ENCODE measurements at regions not wholly inside any gene's neighbourhood (a gene's known extent, or its start where the extent isn't known, plus 50 kb on each side); places are given as distances from the start of the nearest gene placed in this dataset.

DNA sequence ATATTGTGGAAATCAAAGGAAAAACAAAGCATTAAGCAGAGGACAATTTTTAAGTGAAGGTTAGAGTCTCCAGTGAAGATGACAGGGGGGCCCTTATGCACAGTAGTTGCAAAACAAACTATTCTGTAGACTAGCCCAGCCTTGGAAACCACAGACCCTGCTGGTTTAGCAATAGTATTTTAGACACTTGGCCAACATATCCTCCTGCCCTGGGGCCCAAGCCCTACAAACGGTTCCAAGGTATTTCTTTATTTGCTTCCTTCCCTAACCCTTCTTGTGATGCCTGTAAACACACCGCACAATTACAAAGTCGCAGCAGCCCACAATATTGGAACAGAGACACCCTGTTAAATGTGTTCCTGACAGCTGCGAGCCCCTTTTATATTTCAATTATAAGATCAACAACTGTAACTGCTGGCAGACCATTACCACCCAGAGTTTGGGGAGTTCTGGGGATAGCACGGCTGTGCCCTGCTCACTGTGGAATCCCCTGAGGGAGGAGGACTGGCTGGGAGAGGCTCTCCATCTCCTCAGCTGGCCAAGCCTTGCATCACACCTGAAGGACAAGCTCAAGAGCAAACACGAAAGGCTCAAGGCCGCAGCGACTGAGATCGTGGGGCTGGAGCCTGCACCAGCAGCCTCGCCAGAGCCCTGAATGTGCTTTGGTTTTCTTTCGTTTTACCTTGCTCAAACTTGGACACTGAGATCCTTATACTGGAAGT lies 282.2 kb upstream of the ATP5MC3 start:
- TF ChIP-seq, protein P1, sequence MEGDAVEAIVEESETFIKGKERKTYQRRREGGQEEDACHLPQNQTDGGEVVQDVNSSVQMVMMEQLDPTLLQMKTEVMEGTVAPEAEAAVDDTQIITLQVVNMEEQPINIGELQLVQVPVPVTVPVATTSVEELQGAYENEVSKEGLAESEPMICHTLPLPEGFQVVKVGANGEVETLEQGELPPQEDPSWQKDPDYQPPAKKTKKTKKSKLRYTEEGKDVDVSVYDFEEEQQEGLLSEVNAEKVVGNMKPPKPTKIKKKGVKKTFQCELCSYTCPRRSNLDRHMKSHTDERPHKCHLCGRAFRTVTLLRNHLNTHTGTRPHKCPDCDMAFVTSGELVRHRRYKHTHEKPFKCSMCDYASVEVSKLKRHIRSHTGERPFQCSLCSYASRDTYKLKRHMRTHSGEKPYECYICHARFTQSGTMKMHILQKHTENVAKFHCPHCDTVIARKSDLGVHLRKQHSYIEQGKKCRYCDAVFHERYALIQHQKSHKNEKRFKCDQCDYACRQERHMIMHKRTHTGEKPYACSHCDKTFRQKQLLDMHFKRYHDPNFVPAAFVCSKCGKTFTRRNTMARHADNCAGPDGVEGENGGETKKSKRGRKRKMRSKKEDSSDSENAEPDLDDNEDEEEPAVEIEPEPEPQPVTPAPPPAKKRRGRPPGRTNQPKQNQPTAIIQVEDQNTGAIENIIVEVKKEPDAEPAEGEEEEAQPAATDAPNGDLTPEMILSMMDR (IDR thresholded peaks at IDR 0.05; ENCODE audit: low read depth, low read length, missing input control) = no peak
- TF ChIP-seq, protein P2, sequence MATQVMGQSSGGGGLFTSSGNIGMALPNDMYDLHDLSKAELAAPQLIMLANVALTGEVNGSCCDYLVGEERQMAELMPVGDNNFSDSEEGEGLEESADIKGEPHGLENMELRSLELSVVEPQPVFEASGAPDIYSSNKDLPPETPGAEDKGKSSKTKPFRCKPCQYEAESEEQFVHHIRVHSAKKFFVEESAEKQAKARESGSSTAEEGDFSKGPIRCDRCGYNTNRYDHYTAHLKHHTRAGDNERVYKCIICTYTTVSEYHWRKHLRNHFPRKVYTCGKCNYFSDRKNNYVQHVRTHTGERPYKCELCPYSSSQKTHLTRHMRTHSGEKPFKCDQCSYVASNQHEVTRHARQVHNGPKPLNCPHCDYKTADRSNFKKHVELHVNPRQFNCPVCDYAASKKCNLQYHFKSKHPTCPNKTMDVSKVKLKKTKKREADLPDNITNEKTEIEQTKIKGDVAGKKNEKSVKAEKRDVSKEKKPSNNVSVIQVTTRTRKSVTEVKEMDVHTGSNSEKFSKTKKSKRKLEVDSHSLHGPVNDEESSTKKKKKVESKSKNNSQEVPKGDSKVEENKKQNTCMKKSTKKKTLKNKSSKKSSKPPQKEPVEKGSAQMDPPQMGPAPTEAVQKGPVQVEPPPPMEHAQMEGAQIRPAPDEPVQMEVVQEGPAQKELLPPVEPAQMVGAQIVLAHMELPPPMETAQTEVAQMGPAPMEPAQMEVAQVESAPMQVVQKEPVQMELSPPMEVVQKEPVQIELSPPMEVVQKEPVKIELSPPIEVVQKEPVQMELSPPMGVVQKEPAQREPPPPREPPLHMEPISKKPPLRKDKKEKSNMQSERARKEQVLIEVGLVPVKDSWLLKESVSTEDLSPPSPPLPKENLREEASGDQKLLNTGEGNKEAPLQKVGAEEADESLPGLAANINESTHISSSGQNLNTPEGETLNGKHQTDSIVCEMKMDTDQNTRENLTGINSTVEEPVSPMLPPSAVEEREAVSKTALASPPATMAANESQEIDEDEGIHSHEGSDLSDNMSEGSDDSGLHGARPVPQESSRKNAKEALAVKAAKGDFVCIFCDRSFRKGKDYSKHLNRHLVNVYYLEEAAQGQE (IDR thresholded peaks at IDR 0.05) = no peak
- TF ChIP-seq RAD21 (IDR thresholded peaks at IDR 0.05) (no peak), JUND (IDR thresholded peaks at IDR 0.05) (no peak), YY1 (IDR thresholded peaks at IDR 0.05) (no peak)
- TF ChIP-seq, protein P3, sequence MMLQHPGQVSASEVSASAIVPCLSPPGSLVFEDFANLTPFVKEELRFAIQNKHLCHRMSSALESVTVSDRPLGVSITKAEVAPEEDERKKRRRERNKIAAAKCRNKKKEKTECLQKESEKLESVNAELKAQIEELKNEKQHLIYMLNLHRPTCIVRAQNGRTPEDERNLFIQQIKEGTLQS (IDR thresholded peaks at IDR 0.05) = no peak
